B cell (primary cell): ENCODE measurements at regions not wholly inside any gene's neighbourhood (a gene's known extent, or its start where the extent isn't known, plus 50 kb on each side); places are given as distances from the start of the nearest gene placed in this dataset.

Source experiments
- ATAC-seq: fragments of 200-7000 bp; cut with Tn5 transposase; one replicate; pipeline ENCODE4 v1.10.0; 2021; ENCODE audit warnings: low read depth, mild to moderate bottlenecking, moderate number of reproducible peaks, moderate library complexity
- CTCF ChIA-PET: fragments of 350-600 bp; sonication (Branson Sonifier 250); formaldehyde crosslinking; loops from one replicate; lab custom pipeline; 2021; ENCODE audit warnings: antibody characterized with exemption, inconsistent platforms; lab: Charles Lee
- POLR2A ChIA-PET: fragments of 350-600 bp; sonication (Branson Sonifier 250); formaldehyde crosslinking; loops from one replicate; lab custom pipeline; 2021; ENCODE audit warnings: antibody characterized with exemption; lab: Charles Lee
- DNase-seq: peaks from one replicate; pipeline ENCODE4 v3.0.0; 2013
- H2AFZ ChIP-seq: 2 replicates; pipeline ENCODE4 v1.6.1; 2012; ENCODE audit warnings: mild to moderate bottlenecking, low read depth, low read length; ENCODE audit not compliant: insufficient read depth, poor library complexity, severe bottlenecking
- H3K27ac ChIP-seq, 2 donors: 1 replicate in 1 of 2; 2 replicates in 1 of 2; pipeline ENCODE4 v1.5.1; 2012 to 2013; ENCODE audit warnings: low read length in 2 of 2, mild to moderate bottlenecking in 2 of 2, moderate library complexity in 1 of 2
- H3K27me3 ChIP-seq, 4 experiments: fragments of 200-600 bp in 1 of 4; sonication (generic) in 1 of 4; replicated peaks in 1 of 4; 1 replicate in 2 of 4; 2 replicates in 2 of 4; pipeline versions ENCODE4 v1.6.1 to v1.7.0; 2013 to 2016; ENCODE audit warnings: low read length in 3 of 4, mild to moderate bottlenecking in 2 of 4, mixed read lengths in 1 of 4, moderate library complexity in 1 of 4; ENCODE audit not compliant: insufficient read depth in 4 of 4, control insufficient read depth in 3 of 4; ENCODE audit errors: control extremely low read depth in 1 of 4
- H3K36me3 ChIP-seq, 2 experiments: replicated peaks in 1 of 2; 1 replicate in 1 of 2; 2 replicates in 1 of 2; pipeline versions ENCODE4 v1.6.1 to v1.7.1; 2013; ENCODE audit warnings: low read length in 1 of 2; ENCODE audit not compliant: insufficient read depth in 2 of 2, control insufficient read depth in 1 of 2; ENCODE audit errors: control extremely low read depth in 1 of 2, extremely low read depth in 1 of 2
- H3K4me1 ChIP-seq, 2 donors: fragments of 200-600 bp in 1 of 2; sonication (generic) in 1 of 2; 1 replicate in 1 of 2; 2 replicates in 1 of 2; pipeline versions ENCODE4 v1.5.1 to v1.6.1; 2013 to 2017; ENCODE audit warnings: low read length in 2 of 2; ENCODE audit not compliant: control insufficient read depth in 2 of 2, insufficient read depth in 2 of 2
- H3K4me2 ChIP-seq: replicated peaks from 2 replicates; pipeline ENCODE3; 2012; ENCODE audit warnings: mild to moderate bottlenecking, low read depth, low read length; ENCODE audit not compliant: poor library complexity, severe bottlenecking
- H3K4me3 ChIP-seq, 5 experiments: fragments of 200-600 bp in 1 of 5; sonication (generic) in 1 of 5; 1 replicate in 3 of 5; 2 replicates in 2 of 5; pipeline versions ENCODE4 v1.5.1 to v1.7.0; 2011 to 2016; ENCODE audit warnings: low read length in 4 of 5, mild to moderate bottlenecking in 4 of 5, low read depth in 2 of 5, control low read depth in 1 of 5, moderate library complexity in 1 of 5; ENCODE audit not compliant: insufficient read depth in 1 of 5; ENCODE audit errors: control extremely low read depth in 1 of 5, extremely low read depth in 1 of 5
- H3K79me2 ChIP-seq: fragments of 200-600 bp; sonication (generic); one replicate; pipeline ENCODE4 v1.6.0; 2016; ENCODE audit warnings: low read length; ENCODE audit not compliant: control insufficient read depth, insufficient read depth
- H3K9ac ChIP-seq: fragments of 200-600 bp; sonication (generic); 2 replicates; pipeline ENCODE4 v1.6.1; 2017; ENCODE audit warnings: mild to moderate bottlenecking, low read length, moderate library complexity
- H3K9me3 ChIP-seq, 3 donors: one replicate each; pipeline versions ENCODE4 v1.6.1 to v1.7.1; 2013; ENCODE audit warnings: low read length in 2 of 3; ENCODE audit not compliant: control insufficient read depth in 2 of 3, insufficient read depth in 1 of 3; ENCODE audit errors: control extremely low read depth in 1 of 3
- H4K20me1 ChIP-seq: 2 replicates; pipeline ENCODE4 v1.6.0; 2012; ENCODE audit warnings: mild to moderate bottlenecking, low read length; ENCODE audit not compliant: insufficient read depth, control insufficient read depth, poor library complexity, severe bottlenecking
- H3K27ac Mint-ChIP-seq: one replicate; pipeline ENCODE4 v1.8.0; 2021; ENCODE audit warnings: mixed read lengths
- H3K27me3 Mint-ChIP-seq: one replicate; pipeline ENCODE4 v1.8.0; 2021; ENCODE audit warnings: mixed read lengths
- H3K4me1 Mint-ChIP-seq: one replicate; pipeline ENCODE4 v1.8.0; 2021; ENCODE audit warnings: mixed read lengths
- H3K4me3 Mint-ChIP-seq: one replicate; pipeline ENCODE4 v1.8.0; 2021; ENCODE audit warnings: mixed read lengths
- H3K9me3 Mint-ChIP-seq: one replicate; pipeline ENCODE4 v1.8.0; 2022; ENCODE audit warnings: mixed read lengths; ENCODE audit not compliant: insufficient read depth
- EZH2 ChIP-seq: IDR thresholded peaks from 2 replicates; pipeline ENCODE4 v1.6.1; 2012; ENCODE audit warnings: borderline replicate concordance, low read depth, mild to moderate bottlenecking, moderate library complexity, low read length; ENCODE audit not compliant: insufficient read depth, poor library complexity, severe bottlenecking
- WGBS: methylation state at CpG from one replicate; pipeline ENCODE4 v1.1.5; 2013; ENCODE audit warnings: missing lambda C conversion rate; ENCODE audit not compliant: insufficient coverage; 5-methylcytosine and 5-hydroxymethylcytosine counted together
- intact Hi-C: fragments of 100-400 bp; cut with micrococcal nuclease; formaldehyde crosslinking; loops from one replicate; pipeline ENCODE4 v1.10.0; 2022
- TF ChIP-seq, protein P1 (sequence below): fragments of 200-600 bp; IDR thresholded peaks from one replicate; pipeline ENCODE4 v1.8.0; 2022; ENCODE audit warnings: antibody characterized with exemption, mild to moderate bottlenecking

DNA sequence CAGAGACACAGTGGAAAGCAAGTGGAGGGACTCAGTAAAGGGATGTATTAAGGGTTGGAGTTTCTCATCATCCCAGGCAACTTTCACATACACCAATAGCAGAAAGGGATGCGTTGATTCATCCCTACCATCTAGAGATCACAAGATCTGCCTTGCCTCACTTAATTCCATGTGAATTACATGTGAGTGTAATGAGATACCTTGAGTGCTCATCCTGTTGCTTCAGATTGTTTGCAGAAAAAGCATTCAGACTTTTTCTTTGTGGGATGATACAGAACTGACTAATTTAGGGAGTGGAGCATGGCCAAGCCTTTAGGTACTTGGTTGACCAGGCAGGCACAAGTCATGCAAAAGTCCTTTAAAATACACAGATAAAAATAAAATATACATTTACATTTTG lies 124.8 kb upstream of the SLIT2 start:
- Mint-ChIP-seq H3K27ac (no peak overlapping the region), H3K27me3 (no peaks in the 10 kb centered on the region), H3K4me1 (no peaks in the 10 kb centered on the region), H3K4me3 (no peak overlapping the region), H3K9me3 (no peaks in the 10 kb centered on the region)
- Histone ChIP-seq H3K79me2 (no peaks in the 10 kb centered on the region), H4K20me1 (no peaks in the 10 kb centered on the region), H3K27ac (no peak overlapping the region), H3K9me3 (no peaks in the 10 kb centered on the region), H3K9ac (no peak overlapping the region), H3K4me1 (no peaks in the 10 kb centered on the region), H3K27me3 (no peaks in the 10 kb centered on the region), H3K4me2 (no peak overlapping the region), H3K36me3 (no peaks in the 10 kb centered on the region), H2AFZ (no peak overlapping the region), H3K4me3 (no peak overlapping the region)
- ChIA-PET CTCF (no interaction called here), POLR2A (no interaction called here)
- no CpG with 5 or more reads among the region's 1 CpG for WGBS
- intact Hi-C loops = no loop called here
- ATAC-seq (no peak), DNase-seq (no peak)
- TF ChIP-seq, protein P1, sequence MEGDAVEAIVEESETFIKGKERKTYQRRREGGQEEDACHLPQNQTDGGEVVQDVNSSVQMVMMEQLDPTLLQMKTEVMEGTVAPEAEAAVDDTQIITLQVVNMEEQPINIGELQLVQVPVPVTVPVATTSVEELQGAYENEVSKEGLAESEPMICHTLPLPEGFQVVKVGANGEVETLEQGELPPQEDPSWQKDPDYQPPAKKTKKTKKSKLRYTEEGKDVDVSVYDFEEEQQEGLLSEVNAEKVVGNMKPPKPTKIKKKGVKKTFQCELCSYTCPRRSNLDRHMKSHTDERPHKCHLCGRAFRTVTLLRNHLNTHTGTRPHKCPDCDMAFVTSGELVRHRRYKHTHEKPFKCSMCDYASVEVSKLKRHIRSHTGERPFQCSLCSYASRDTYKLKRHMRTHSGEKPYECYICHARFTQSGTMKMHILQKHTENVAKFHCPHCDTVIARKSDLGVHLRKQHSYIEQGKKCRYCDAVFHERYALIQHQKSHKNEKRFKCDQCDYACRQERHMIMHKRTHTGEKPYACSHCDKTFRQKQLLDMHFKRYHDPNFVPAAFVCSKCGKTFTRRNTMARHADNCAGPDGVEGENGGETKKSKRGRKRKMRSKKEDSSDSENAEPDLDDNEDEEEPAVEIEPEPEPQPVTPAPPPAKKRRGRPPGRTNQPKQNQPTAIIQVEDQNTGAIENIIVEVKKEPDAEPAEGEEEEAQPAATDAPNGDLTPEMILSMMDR = no peak
- no peak for TF ChIP-seq EZH2

DNA sequence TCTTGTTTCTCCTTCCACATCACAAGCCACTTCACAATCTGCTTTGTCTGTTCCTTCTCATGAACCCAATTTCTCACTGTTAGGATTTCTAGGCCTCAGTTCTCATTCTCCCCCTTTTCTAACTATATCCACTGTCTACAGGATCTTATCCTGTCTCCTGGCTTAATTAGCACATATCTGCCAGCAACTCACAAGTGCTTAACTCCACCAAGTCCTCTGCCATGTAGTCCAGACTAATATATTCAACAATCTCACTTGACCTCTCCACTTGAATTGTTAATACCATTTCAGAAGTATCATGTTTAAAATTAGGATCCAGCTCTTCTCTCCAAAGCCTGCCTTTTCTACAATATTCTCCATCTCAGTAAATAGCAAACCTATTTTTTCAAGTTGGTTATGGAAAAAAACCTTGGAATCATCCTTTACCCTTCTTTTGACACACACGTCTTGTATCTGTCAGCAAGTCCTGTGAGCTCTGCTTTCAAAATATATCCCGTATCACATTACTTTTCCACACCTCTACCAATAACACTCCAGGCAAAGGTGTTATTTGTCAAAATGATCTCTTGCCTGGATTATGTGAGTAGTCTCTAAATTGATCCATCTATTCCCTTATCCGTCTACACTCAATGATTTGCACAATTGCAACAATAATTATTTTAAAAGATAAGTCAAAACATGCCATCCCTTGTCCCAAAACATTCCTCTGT lies 127.2 kb upstream of the SLIT2 start:
- H2AFZ ChIP-seq = no peak overlapping the region
- no peak for ATAC-seq
- WGBS = no CpG with 5 or more reads among the region's 3 CpGs

More for the DNA sequence above, 127.2 kb upstream of the SLIT2 start:
- Mint-ChIP-seq H3K4me1 (no peaks in the 10 kb centered on the region), H3K27ac (no peak overlapping the region), H3K4me3 (no peak overlapping the region), H3K9me3 (no peaks in the 10 kb centered on the region), H3K27me3 (no peaks in the 10 kb centered on the region)
- ChIA-PET CTCF (no interaction called here), POLR2A (no interaction called here)
- H3K4me2 ChIP-seq = no peak overlapping the region
- no peaks in the 10 kb centered on the region for H3K79me2 ChIP-seq
- H3K4me1 ChIP-seq = no peaks in the 10 kb centered on the region
- no peaks in the 10 kb centered on the region for H3K9me3 ChIP-seq
- no peak overlapping the region for H3K27ac ChIP-seq
- no peaks in the 10 kb centered on the region for H3K27me3 ChIP-seq
- no peak overlapping the region for H3K4me3 ChIP-seq
- TF ChIP-seq EZH2 = no peak
- intact Hi-C loops = no loop called here
- no peaks in the 10 kb centered on the region for H3K36me3 ChIP-seq
- H3K9ac ChIP-seq = no peak overlapping the region
- DNase-seq = no peak
- H4K20me1 ChIP-seq = no peaks in the 10 kb centered on the region
